ENCODE measurements at regions not wholly inside any gene's neighbourhood (a gene's known extent, or its start where the extent isn't known, plus 50 kb on each side); places are given as distances from the start of the nearest gene placed in this dataset.

DNA sequence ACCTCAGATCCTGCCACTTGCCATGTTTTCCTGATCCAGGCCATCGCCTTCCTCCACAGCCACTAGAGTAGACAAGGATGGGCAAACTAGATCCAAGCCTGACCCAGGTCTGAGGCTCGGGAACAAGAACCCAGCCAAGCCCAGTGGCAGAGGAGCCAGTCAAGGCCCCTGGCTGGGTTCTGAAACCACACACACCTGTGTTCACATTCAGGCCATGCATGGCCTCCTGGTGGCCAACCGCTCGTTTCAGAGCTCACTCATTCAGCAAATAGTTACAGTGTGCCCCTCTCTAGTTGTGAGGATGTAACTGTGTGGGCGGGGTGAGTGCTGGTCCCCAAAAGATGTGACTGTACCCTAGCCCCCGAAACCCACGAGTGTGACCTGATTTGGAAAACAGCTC, 337.6 kb downstream of the CTTN start:
- Mint-ChIP-seq H3K27ac (ENCODE audit: unreplicated experiment) (no peak overlapping the region), H3K4me1 (ENCODE audit: low read depth, unreplicated experiment) (no peaks in the 10 kb centered on the region), H3K27me3 (ENCODE audit: unreplicated experiment) (no peaks in the 10 kb centered on the region), H3K9me3 (ENCODE audit: low read depth, unreplicated experiment) (no peaks in the 10 kb centered on the region), H3K36me3 (ENCODE audit: insufficient read depth, unreplicated experiment) (peaks cover 9% of the 10 kb centered on the region), H3K4me3 (ENCODE audit: low read depth, unreplicated experiment) (no peak overlapping the region)
- intact Hi-C loops (cut with micrococcal nuclease; ENCODE audit: unreplicated experiment), result no loop called here
- TF ChIP-seq, protein P1, sequence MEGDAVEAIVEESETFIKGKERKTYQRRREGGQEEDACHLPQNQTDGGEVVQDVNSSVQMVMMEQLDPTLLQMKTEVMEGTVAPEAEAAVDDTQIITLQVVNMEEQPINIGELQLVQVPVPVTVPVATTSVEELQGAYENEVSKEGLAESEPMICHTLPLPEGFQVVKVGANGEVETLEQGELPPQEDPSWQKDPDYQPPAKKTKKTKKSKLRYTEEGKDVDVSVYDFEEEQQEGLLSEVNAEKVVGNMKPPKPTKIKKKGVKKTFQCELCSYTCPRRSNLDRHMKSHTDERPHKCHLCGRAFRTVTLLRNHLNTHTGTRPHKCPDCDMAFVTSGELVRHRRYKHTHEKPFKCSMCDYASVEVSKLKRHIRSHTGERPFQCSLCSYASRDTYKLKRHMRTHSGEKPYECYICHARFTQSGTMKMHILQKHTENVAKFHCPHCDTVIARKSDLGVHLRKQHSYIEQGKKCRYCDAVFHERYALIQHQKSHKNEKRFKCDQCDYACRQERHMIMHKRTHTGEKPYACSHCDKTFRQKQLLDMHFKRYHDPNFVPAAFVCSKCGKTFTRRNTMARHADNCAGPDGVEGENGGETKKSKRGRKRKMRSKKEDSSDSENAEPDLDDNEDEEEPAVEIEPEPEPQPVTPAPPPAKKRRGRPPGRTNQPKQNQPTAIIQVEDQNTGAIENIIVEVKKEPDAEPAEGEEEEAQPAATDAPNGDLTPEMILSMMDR (IDR thresholded peaks at IDR 0.05; ENCODE audit: unreplicated experiment), result no peak
- CTCF ChIA-PET, result no interaction called here
- DNase-seq, result no peak
- no TSS peak for BruUV-seq (replicated peaks)

DNA sequence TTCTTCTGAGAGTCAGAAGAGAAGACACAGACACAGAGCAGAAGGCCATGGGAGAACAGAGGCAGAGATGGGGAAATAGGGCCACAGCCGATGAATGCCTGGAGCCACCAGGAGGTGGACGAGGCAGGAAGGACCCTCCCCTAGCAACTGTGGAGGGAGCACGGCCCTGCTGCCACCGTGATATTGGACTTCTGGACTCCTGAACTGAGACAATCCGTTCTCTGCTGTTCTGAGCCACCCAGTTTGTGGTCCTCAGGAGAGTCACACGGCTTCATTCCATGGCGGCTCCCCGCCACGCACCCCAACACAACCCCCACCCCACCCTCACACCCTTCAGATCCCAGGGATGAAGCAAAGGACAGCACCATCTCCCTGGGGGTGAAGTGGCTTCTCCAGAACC, 338.1 kb downstream of the CTTN start:
- TF ChIP-seq, protein P1 (IDR thresholded peaks at IDR 0.05; ENCODE audit: unreplicated experiment), result no peak
- intact Hi-C loops (cut with micrococcal nuclease; ENCODE audit: unreplicated experiment), result no loop called here
- no TSS peak for BruUV-seq (replicated peaks)
- Mint-ChIP-seq H3K9me3 (ENCODE audit: low read depth, unreplicated experiment) (no peaks in the 10 kb centered on the region), H3K27ac (ENCODE audit: unreplicated experiment) (no peak overlapping the region), H3K4me1 (ENCODE audit: low read depth, unreplicated experiment) (no peaks in the 10 kb centered on the region), H3K27me3 (ENCODE audit: unreplicated experiment) (no peaks in the 10 kb centered on the region), H3K4me3 (ENCODE audit: low read depth, unreplicated experiment) (no peak overlapping the region), H3K36me3 (ENCODE audit: insufficient read depth, unreplicated experiment) (peaks cover 9% of the 10 kb centered on the region)
- DNase-seq, result no peak
- CTCF ChIA-PET, result no interaction called here

DNA sequence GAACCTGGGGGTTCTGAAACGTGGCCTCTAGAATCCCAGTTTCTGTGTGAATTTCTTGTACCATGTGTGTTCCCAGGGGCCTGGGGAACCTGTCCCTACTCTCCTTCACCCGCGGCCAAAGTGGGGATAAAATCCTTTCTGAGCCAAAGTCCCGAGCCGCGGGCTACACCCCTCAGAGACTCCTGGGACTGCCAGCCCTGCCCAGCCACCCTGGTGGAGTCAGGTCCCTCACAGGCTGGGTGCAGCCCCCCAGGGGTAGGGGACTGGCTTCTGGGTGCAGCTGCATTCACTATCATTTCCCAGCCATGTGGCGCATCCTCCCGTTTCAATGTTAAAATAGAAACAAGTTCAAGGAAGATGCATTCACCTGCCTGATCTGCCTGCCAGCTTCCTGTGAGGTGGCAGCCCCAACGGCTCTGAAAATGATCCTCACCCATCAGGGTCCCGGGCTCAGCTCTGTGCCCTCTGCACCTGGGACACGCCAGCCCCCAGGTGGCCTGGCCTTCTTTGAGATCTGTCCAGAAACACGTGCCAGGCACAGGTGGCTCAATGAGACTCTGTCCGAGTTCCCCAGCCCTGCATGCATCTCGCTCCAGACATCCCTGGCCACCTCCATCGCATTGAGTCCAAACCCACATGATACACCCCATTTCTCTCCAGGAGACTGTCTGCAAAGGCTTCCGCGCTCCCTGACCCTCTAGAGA, 338.8 kb downstream of the CTTN start:
- BruUV-seq (replicated peaks), result no TSS peak
- CTCF ChIA-PET, result no interaction called here
- intact Hi-C loops (cut with micrococcal nuclease; ENCODE audit: unreplicated experiment), result no loop called here
- no peak for DNase-seq
- Mint-ChIP-seq H3K9me3 (ENCODE audit: low read depth, unreplicated experiment) (no peaks in the 10 kb centered on the region), H3K27me3 (ENCODE audit: unreplicated experiment) (no peaks in the 10 kb centered on the region), H3K4me3 (ENCODE audit: low read depth, unreplicated experiment) (no peak overlapping the region), H3K4me1 (ENCODE audit: low read depth, unreplicated experiment) (no peaks in the 10 kb centered on the region), H3K36me3 (ENCODE audit: insufficient read depth, unreplicated experiment) (peaks cover 9% of the 10 kb centered on the region), H3K27ac (ENCODE audit: unreplicated experiment) (no peak overlapping the region)
- TF ChIP-seq, protein P1 (IDR thresholded peaks at IDR 0.05; ENCODE audit: unreplicated experiment), result no peak

DNA sequence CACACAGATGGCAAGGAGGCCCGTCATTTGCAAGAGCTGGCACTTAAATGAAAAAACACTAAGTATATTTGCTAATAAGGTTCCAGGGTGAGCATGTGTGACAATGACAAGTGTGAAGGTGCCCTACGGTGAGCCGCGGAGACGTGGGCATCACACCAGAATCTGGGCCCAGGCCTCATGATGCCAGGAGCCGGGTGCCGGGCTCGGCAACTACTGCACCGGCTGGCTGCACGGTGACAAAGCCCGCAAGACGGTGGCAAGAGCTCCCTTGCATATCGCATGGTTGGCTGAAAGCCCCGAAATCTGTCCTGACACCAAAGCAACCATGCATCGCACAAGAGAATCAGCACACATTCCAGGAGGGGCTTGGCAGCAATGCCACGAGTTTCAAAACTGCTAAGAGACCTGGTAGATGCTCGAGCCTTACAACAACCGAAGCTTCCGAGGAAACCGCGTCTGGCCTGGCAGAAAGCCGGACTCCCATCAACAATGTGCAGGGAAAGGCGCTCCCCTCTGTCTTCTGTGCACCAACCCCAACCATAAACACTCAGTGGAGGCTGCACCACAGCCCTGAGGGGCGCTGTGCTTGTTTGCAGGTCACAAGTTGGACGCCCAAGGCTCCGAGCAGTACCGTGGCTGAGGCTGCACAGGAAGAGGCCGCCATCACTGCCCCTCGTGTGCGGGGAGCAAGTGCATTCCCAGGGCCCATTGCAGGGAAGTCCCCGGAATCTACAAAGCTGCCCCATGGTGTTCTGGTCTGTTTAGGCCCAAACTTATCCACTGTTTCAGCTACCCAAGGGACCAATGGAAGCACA, 339.7 kb downstream of the CTTN start:
- no peaks in the 10 kb centered on the region for H3K9me3 Mint-ChIP-seq (ENCODE audit: low read depth, unreplicated experiment)
- DNase-seq, result no peak
- no peaks in the 10 kb centered on the region for H3K4me1 Mint-ChIP-seq (ENCODE audit: low read depth, unreplicated experiment)
- H3K27me3 Mint-ChIP-seq (ENCODE audit: unreplicated experiment), result no peaks in the 10 kb centered on the region
- H3K36me3 Mint-ChIP-seq (ENCODE audit: insufficient read depth, unreplicated experiment), result peaks cover 9% of the 10 kb centered on the region
- intact Hi-C loops (cut with micrococcal nuclease; ENCODE audit: unreplicated experiment), result no loop called here
- no peak overlapping the region for H3K4me3 Mint-ChIP-seq (ENCODE audit: low read depth, unreplicated experiment)
- H3K27ac Mint-ChIP-seq (ENCODE audit: unreplicated experiment), result no peak overlapping the region
- CTCF ChIA-PET, result no interaction called here
- TF ChIP-seq, protein P1 (IDR thresholded peaks at IDR 0.05; ENCODE audit: unreplicated experiment), result no peak
- no TSS peak for BruUV-seq (replicated peaks)

All from Calu3 (cell line).